ENCODE measurements at regions not wholly inside any gene's neighbourhood (a gene's known extent, or its start where the extent isn't known, plus 50 kb on each side); places are given as distances from the start of the nearest gene placed in this dataset.

DNA sequence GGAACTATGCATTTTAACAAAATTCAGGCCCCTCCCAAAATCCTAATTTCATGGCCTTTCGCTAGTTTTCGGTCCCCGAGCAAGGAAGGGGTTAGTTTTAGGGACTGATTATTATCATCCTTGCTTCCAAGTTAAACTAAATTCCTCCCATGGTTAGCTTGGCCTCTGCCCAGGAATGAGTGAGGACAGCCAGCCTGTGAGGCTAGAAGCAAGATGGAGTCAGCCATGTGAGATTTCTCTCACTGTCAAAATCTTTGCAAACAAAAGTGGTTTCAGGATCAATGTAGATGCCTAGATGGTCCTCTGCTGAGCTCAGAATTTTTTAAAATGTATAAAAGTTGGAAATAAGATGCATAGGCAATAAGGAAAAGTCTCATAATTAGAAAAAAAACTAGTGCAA, 208.9 kb downstream of the RSL24D1 start:
- no peaks in the 10 kb centered on the region for H4K20me1 ChIP-seq (ENCODE audit: insufficient read depth, low read length)
- H3K4me2 ChIP-seq (ENCODE audit: low read depth, low read length): no peak overlapping the region
- WGBS (ENCODE audit: low lambda C conversion rate): 0% methylated on average over 3 of the region's 3 CpGs
- FAIRE-seq: no peak
- POLR2A ChIA-PET: no interaction called here
- H3K36me3 ChIP-seq (replicated peaks in 1 of 2; ENCODE audit: control insufficient read depth in 1 of 2, insufficient read depth in 2 of 2, low read length in 2 of 2): no peaks in the 10 kb centered on the region
- no peak overlapping the region for H3K9ac ChIP-seq (ENCODE audit: insufficient read depth, low read depth, low read length)
- H3K4me1 ChIP-seq (ENCODE audit: insufficient read depth, low read length): no peaks in the 10 kb centered on the region
- intact Hi-C loops (cut with micrococcal nuclease; ENCODE audit: unreplicated experiment) (no loop called here), in situ Hi-C loops (cut with HindIII; ENCODE audit: extremely low pct_ligation_motif_present, low pct_unique_long_range_greater_than_20kb) (no loop called here)
- H3K4me3 ChIP-seq (replicated peaks in 1 of 3; ENCODE audit: insufficient read depth in 1 of 3, low read depth in 2 of 3, low read length in 3 of 3): no peak overlapping the region
- H3K79me2 ChIP-seq (ENCODE audit: insufficient read depth, low read length): no peaks in the 10 kb centered on the region
- CTCF ChIA-PET (ENCODE audit: low intra/inter-chr PET ratio, low total read pairs): no interaction called here
- no peak overlapping the region for H2AFZ ChIP-seq (ENCODE audit: low read length)
- no peak for ATAC-seq
- H3K27me3 ChIP-seq (ENCODE audit: control insufficient read depth in 1 of 2, insufficient read depth in 2 of 2, low read length in 2 of 2): no peaks in the 10 kb centered on the region
- no peak overlapping the region for H3K27ac ChIP-seq (ENCODE audit: extremely low read length, insufficient read depth, low read length)
- H3K9me3 ChIP-seq (ENCODE audit: low read length): no peaks in the 10 kb centered on the region
- DNase-seq (ENCODE audit: low spot score): no peak
- no TSS peak for BruUV-seq (replicated peaks)
- TF ChIP-seq PRDM4 (CRISPR knock-in tag; IDR thresholded peaks at IDR 0.05; ENCODE audit: borderline replicate concordance): no peak
- no peak for TF ChIP-seq ZNF34 (CRISPR knock-in tag; IDR thresholded peaks at IDR 0.05; ENCODE audit: borderline replicate concordance)
- TF ChIP-seq ZNF816 (CRISPR knock-in tag; IDR thresholded peaks at IDR 0.05; ENCODE audit: borderline replicate concordance): no peak
- no peak for TF ChIP-seq MAF1 (CRISPR knock-in tag; IDR thresholded peaks at IDR 0.05; ENCODE audit: borderline replicate concordance)
- TF ChIP-seq ZNF782 (CRISPR knock-in tag; IDR thresholded peaks at IDR 0.05; ENCODE audit: borderline replicate concordance): no peak
- TF ChIP-seq ARID5B (CRISPR knock-in tag; IDR thresholded peaks at IDR 0.05): no peak
- TF ChIP-seq ZNF709 (CRISPR knock-in tag; IDR thresholded peaks at IDR 0.05): no peak
- no peak for TF ChIP-seq ZNF407 (CRISPR knock-in tag; IDR thresholded peaks at IDR 0.05; ENCODE audit: not compliant biosample characterization)
- TF ChIP-seq ZNF501 (CRISPR knock-in tag; IDR thresholded peaks at IDR 0.05): no peak
- TF ChIP-seq FIP1L1 (IDR thresholded peaks at IDR 0.05; ENCODE audit: borderline replicate concordance, insufficient read depth, low read depth, low read length): no peak

All from HepG2 (cell line).